Right atrium auricular region (tissue), 2 donors: ENCODE measurements at regions not wholly inside any gene's neighbourhood (a gene's known extent, or its start where the extent isn't known, plus 50 kb on each side); places are given as distances from the start of the nearest gene placed in this dataset.

ENCODE experiments used
- DNase-seq: peaks from one replicate; pipeline ENCODE4 v3.0.0-alpha.2; 2019; ENCODE audit warnings: low spot score
- H3K27ac ChIP-seq, 2 donors: fragments of 200-600 bp; sonication (generic); 1 replicate in 1 of 2; 2 replicates in 1 of 2; pipeline ENCODE4 v1.5.1; 2016 to 2019
- H3K27me3 ChIP-seq, 2 donors: fragments of 200-600 bp; sonication (generic); one replicate each; pipeline versions ENCODE4 v1.5.1 to v1.6.0; 2017 to 2019
- H3K36me3 ChIP-seq: fragments of 200-600 bp; sonication (generic); one replicate; pipeline ENCODE4 v1.5.1; 2016
- H3K4me1 ChIP-seq, 2 donors: fragments of 200-600 bp; sonication (generic); one replicate each; pipeline versions ENCODE4 v1.5.1 to v1.6.0; 2017 to 2019
- H3K4me3 ChIP-seq, 2 donors: fragments of 200-600 bp; sonication (generic); 1 replicate in 1 of 2; 2 replicates in 1 of 2; pipeline ENCODE4 v1.5.1; 2017 to 2019; ENCODE audit warnings: mild to moderate bottlenecking in 1 of 2, moderate library complexity in 1 of 2
- H3K9me3 ChIP-seq, 2 donors: fragments of 200-600 bp; sonication (generic); one replicate each; pipeline ENCODE4 v1.5.1; 2019
- CTCF ChIP-seq, 2 donors: fragments of 200-600 bp; sonication (generic); IDR thresholded peaks; one replicate each; pipeline ENCODE4 v1.5.1; 2019; ENCODE audit warnings: antibody characterized with exemption in 2 of 2

GRCh38 chr1:214935258-214935657 is 147.3 kb upstream of the KCNK2 start:
- H3K4me1 ChIP-seq = no peaks in the 10 kb centered on the region
- DNase-seq = no peak
- H3K27me3 ChIP-seq = no peaks in the 10 kb centered on the region
- no peak overlapping the region for H3K27ac ChIP-seq
- no peak for TF ChIP-seq CTCF (IDR thresholded peaks at IDR 0.05)
- H3K9me3 ChIP-seq = no peaks in the 10 kb centered on the region
- no peaks in the 10 kb centered on the region for H3K36me3 ChIP-seq
- H3K4me3 ChIP-seq = no peak overlapping the region

- H3K36me3 ChIP-seq = no peaks in the 10 kb centered on the region
- H3K27ac ChIP-seq = no peak overlapping the region
- H3K4me3 ChIP-seq = no peak overlapping the region
- H3K9me3 ChIP-seq = no peaks in the 10 kb centered on the region
- TF ChIP-seq CTCF (IDR thresholded peaks at IDR 0.05) = no peak
- H3K4me1 ChIP-seq = no peaks in the 10 kb centered on the region
- no peaks in the 10 kb centered on the region for H3K27me3 ChIP-seq
- no peak for DNase-seq
These were observed 143.4 kb upstream of the KCNK2 start for GRCh38 chr1:214939180-214939579.

- no peak for TF ChIP-seq CTCF (IDR thresholded peaks at IDR 0.05)
- Histone ChIP-seq H3K4me3 (no peak overlapping the region), H3K27ac (no peak overlapping the region), H3K27me3 (no peaks in the 10 kb centered on the region), H3K36me3 (no peaks in the 10 kb centered on the region), H3K4me1 (no peaks in the 10 kb centered on the region), H3K9me3 (no peaks in the 10 kb centered on the region)
- DNase-seq = no peak
These were observed 141.5 kb upstream of the KCNK2 start for GRCh38 chr1:214941061-214941460.

- Histone ChIP-seq H3K27me3 (no peaks in the 10 kb centered on the region), H3K9me3 (no peaks in the 10 kb centered on the region), H3K36me3 (no peaks in the 10 kb centered on the region), H3K4me1 (no peaks in the 10 kb centered on the region), H3K4me3 (no peak overlapping the region), H3K27ac (no peak overlapping the region)
- DNase-seq = no peak
- no peak for TF ChIP-seq CTCF (IDR thresholded peaks at IDR 0.05)
These were observed 139.5 kb upstream of the KCNK2 start for GRCh38 chr1:214943054-214943453.

- DNase-seq = no peak
- no peak for TF ChIP-seq CTCF (IDR thresholded peaks at IDR 0.05)
- Histone ChIP-seq H3K36me3 (no peaks in the 10 kb centered on the region), H3K27ac (no peak overlapping the region), H3K4me1 (no peaks in the 10 kb centered on the region), H3K9me3 (no peaks in the 10 kb centered on the region), H3K4me3 (no peak overlapping the region), H3K27me3 (no peaks in the 10 kb centered on the region)
These were observed 135.9 kb upstream of the KCNK2 start for GRCh38 chr1:214946615-214947014.

GRCh38 chr1:214952648-214953047 is 129.9 kb upstream of the KCNK2 start:
- no peak for TF ChIP-seq CTCF (IDR thresholded peaks at IDR 0.05)
- DNase-seq = no peak
- Histone ChIP-seq H3K27ac (no peak overlapping the region), H3K9me3 (no peaks in the 10 kb centered on the region), H3K36me3 (no peaks in the 10 kb centered on the region), H3K27me3 (no peaks in the 10 kb centered on the region), H3K4me3 (no peak overlapping the region), H3K4me1 (no peaks in the 10 kb centered on the region)
